GM23338 (cell line): ENCODE measurements at regions not wholly inside any gene's neighbourhood (a gene's known extent, or its start where the extent isn't known, plus 50 kb on each side); places are given as distances from the start of the nearest gene placed in this dataset.

ENCODE experiments used
- ATAC-seq: fragments of 200-7000 bp; cut with Tn5 transposase; 3 replicates; pipeline ENCODE4 v1.9.1; 2020
- DNase-seq: peaks from one replicate; pipeline ENCODE4 v3.0.0-alpha.2; 2015; ENCODE audit warnings: low spot score
- H2AFZ ChIP-seq: fragments of 200-600 bp; sonication (generic); 2 replicates; pipeline ENCODE4 v1.8.0; 2016; ENCODE audit warnings: antibody characterized with exemption, mild to moderate bottlenecking, moderate library complexity
- H3F3A ChIP-seq: fragments of 200-600 bp; sonication (generic); replicated peaks from 2 replicates; pipeline ENCODE4 v1.8.0; 2017; ENCODE audit warnings: antibody characterized with exemption, mixed run types, low read depth
- H3K27ac ChIP-seq: fragments of 200-600 bp; sonication (generic); 2 replicates; pipeline ENCODE4 v1.6.1; 2016; ENCODE audit warnings: low read depth
- H3K27me3 ChIP-seq: fragments of 200-600 bp; sonication (generic); 2 replicates; pipeline ENCODE4 v1.8.0; 2016; ENCODE audit warnings: mild to moderate bottlenecking, mixed run types, moderate library complexity; ENCODE audit not compliant: insufficient read depth
- H3K36me3 ChIP-seq: fragments of 200-600 bp; sonication (generic); 2 replicates; pipeline ENCODE4 v1.8.0; 2016; ENCODE audit warnings: mild to moderate bottlenecking; ENCODE audit not compliant: insufficient read depth
- H3K4me1 ChIP-seq: fragments of 200-600 bp; sonication (generic); 2 replicates; pipeline ENCODE4 v1.8.0; 2016; ENCODE audit warnings: mild to moderate bottlenecking, moderate library complexity; ENCODE audit not compliant: insufficient read depth
- H3K4me2 ChIP-seq: fragments of 200-600 bp; sonication (generic); 2 replicates; pipeline ENCODE4 v1.7.1; 2017; ENCODE audit warnings: mixed run types
- H3K4me3 ChIP-seq: fragments of 200-600 bp; sonication (generic); 2 replicates; pipeline ENCODE4 v1.6.1; 2016; ENCODE audit warnings: mixed run types
- H3K79me2 ChIP-seq: fragments of 200-600 bp; sonication (generic); replicated peaks from 2 replicates; pipeline ENCODE4 v1.8.0; 2017; ENCODE audit warnings: mild to moderate bottlenecking; ENCODE audit not compliant: insufficient read depth
- H3K9me2 ChIP-seq: fragments of 200-600 bp; sonication (generic); 2 replicates; pipeline ENCODE4 v1.8.0; 2017; ENCODE audit not compliant: insufficient read depth
- H4K20me1 ChIP-seq: fragments of 200-600 bp; sonication (generic); replicated peaks from 2 replicates; pipeline ENCODE4 v1.8.0; 2017; ENCODE audit warnings: mild to moderate bottlenecking; ENCODE audit not compliant: insufficient read depth
- H3K27ac Mint-ChIP-seq: 2 replicates; pipeline ENCODE4 v1.8.0; 2020; ENCODE audit warnings: inconsistent platforms, mild to moderate bottlenecking, moderate library complexity, mixed read lengths
- H3K27me3 Mint-ChIP-seq: 3 replicates; pipeline ENCODE4 v1.8.0; 2022; ENCODE audit warnings: low read depth, mild to moderate bottlenecking, moderate library complexity, mixed read lengths, inconsistent platforms; ENCODE audit not compliant: insufficient read depth, poor library complexity
- H3K36me3 Mint-ChIP-seq: 3 replicates; pipeline ENCODE4 v1.8.0; 2021; ENCODE audit warnings: low read depth, mild to moderate bottlenecking, inconsistent platforms, moderate library complexity, mixed read lengths
- H3K4me1 Mint-ChIP-seq: 3 replicates; pipeline ENCODE4 v1.8.0; 2020; ENCODE audit warnings: mild to moderate bottlenecking, inconsistent platforms, mixed read lengths
- H3K4me3 Mint-ChIP-seq: 3 replicates; pipeline ENCODE4 v1.8.0; 2021; ENCODE audit warnings: moderate library complexity, mild to moderate bottlenecking, inconsistent platforms, mixed read lengths
- H3K9me3 Mint-ChIP-seq: 3 replicates; pipeline ENCODE4 v1.8.0; 2020; ENCODE audit warnings: moderate library complexity, mild to moderate bottlenecking, inconsistent platforms, mixed read lengths
- CREB1 ChIP-seq: fragments of 250-450 bp; sonication (Bioruptor Pico); IDR thresholded peaks from 2 replicates; pipeline ENCODE4 v1.5.0; 2020; ENCODE audit warnings: low read depth, mild to moderate bottlenecking, moderate library complexity
- JUNB ChIP-seq: IDR thresholded peaks from one replicate; pipeline ENCODE4 v1.6.1; 2016; ENCODE audit warnings: antibody characterized with exemption; ENCODE audit not compliant: unreplicated experiment
- ZNF331 ChIP-seq: fragments of 250-450 bp; sonication (Bioruptor Pico); IDR thresholded peaks from 2 replicates; pipeline ENCODE4 v1.5.0; 2020; ENCODE audit warnings: low read depth, mild to moderate bottlenecking, moderate library complexity
- TF ChIP-seq, protein P1 (sequence below): fragments of 250-450 bp; sonication (Bioruptor Pico); IDR thresholded peaks from 2 replicates; pipeline ENCODE4 v1.5.0; 2020; ENCODE audit warnings: mild to moderate bottlenecking, moderate library complexity
- TF ChIP-seq, protein P2 (sequence below), 2 experiments: fragments of 200-600 bp in 1 of 2; sonication (generic) in 1 of 2; conservative IDR thresholded peaks; 2 replicates each; pipeline versions ENCODE4 v1.5.1 to v1.6.1; 2016 to 2017; ENCODE audit warnings: antibody characterized with exemption in 2 of 2, low read depth in 2 of 2, mild to moderate bottlenecking in 2 of 2, moderate library complexity in 1 of 2
- TF ChIP-seq, protein P3 (sequence below): IDR thresholded peaks from 2 replicates; pipeline ENCODE4 v1.6.1; 2016; ENCODE audit warnings: antibody characterized with exemption

DNA sequence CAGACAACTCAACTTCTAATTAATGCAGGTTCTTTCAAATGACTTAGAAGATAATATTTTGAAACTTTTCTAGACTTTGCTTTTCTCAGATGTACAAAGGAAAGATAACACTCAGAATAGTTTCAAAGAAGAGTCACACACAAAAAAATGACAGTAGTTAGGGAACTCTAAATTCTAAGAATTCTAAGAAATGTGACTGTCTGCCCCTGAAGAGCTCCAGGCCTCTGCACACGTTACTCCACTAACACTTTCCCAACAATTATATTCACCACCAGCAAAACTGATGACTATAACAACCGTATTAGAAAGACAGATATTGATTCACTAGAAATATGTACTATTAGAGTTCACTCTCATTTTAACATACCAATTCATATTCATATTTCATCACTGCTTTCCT lies 133.3 kb upstream of the SMLR1 start (continued):
- TF ChIP-seq, protein P1, sequence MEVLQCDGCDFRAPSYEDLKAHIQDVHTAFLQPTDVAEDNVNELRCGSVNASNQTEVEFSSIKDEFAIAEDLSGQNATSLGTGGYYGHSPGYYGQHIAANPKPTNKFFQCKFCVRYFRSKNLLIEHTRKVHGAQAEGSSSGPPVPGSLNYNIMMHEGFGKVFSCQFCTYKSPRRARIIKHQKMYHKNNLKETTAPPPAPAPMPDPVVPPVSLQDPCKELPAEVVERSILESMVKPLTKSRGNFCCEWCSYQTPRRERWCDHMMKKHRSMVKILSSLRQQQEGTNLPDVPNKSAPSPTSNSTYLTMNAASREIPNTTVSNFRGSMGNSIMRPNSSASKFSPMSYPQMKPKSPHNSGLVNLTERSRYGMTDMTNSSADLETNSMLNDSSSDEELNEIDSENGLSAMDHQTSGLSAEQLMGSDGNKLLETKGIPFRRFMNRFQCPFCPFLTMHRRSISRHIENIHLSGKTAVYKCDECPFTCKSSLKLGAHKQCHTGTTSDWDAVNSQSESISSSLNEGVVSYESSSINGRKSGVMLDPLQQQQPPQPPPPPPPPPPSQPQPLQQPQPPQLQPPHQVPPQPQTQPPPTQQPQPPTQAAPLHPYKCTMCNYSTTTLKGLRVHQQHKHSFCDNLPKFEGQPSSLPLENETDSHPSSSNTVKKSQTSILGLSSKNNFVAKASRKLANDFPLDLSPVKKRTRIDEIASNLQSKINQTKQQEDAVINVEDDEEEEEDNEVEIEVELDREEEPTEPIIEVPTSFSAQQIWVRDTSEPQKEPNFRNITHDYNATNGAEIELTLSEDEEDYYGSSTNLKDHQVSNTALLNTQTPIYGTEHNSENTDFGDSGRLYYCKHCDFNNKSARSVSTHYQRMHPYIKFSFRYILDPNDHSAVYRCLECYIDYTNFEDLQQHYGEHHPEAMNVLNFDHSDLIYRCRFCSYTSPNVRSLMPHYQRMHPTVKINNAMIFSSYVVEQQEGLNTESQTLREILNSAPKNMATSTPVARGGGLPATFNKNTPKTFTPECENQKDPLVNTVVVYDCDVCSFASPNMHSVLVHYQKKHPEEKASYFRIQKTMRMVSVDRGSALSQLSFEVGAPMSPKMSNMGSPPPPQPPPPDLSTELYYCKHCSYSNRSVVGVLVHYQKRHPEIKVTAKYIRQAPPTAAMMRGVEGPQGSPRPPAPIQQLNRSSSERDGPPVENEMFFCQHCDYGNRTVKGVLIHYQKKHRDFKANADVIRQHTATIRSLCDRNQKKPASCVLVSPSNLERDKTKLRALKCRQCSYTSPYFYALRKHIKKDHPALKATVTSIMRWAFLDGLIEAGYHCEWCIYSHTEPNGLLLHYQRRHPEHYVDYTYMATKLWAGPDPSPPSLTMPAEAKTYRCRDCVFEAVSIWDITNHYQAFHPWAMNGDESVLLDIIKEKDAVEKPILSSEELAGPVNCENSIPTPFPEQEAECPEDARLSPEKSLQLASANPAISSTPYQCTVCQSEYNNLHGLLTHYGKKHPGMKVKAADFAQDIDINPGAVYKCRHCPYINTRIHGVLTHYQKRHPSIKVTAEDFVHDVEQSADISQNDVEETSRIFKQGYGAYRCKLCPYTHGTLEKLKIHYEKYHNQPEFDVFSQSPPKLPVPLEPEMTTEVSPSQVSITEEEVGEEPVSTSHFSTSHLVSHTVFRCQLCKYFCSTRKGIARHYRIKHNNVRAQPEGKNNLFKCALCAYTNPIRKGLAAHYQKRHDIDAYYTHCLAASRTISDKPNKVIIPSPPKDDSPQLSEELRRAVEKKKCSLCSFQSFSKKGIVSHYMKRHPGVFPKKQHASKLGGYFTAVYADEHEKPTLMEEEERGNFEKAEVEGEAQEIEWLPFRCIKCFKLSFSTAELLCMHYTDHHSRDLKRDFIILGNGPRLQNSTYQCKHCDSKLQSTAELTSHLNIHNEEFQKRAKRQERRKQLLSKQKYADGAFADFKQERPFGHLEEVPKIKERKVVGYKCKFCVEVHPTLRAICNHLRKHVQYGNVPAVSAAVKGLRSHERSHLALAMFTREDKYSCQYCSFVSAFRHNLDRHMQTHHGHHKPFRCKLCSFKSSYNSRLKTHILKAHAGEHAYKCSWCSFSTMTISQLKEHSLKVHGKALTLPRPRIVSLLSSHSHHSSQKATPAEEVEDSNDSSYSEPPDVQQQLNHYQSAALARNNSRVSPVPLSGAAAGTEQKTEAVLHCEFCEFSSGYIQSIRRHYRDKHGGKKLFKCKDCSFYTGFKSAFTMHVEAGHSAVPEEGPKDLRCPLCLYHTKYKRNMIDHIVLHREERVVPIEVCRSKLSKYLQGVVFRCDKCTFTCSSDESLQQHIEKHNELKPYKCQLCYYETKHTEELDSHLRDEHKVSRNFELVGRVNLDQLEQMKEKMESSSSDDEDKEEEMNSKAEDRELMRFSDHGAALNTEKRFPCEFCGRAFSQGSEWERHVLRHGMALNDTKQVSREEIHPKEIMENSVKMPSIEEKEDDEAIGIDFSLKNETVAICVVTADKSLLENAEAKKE (CRISPR knock-in tag), result no peak
- TF ChIP-seq JUNB (no peak), CREB1 (CRISPR knock-in tag) (no peak)

DNA sequence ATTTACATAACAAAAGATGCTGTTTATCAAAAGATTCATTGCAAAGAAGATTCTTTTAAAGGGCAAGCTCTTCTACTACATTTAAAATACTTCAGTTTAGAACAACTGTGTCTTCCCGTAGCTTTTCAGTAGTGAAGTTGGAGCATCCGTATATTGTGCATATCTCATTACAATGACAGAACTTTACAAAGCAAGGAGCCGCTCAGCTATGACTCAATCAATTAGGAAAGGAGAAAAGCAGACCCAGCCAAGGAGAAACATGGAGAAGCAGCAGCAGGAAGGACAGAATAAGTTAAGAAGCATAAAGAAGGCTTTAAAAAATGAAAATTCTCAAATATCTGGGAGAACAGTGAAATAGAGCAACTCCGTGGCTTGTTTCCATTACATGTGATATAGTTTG lies 132.6 kb upstream of the SMLR1 start:
- ATAC-seq (no peak), DNase-seq (no peak)
- H3K9me2 ChIP-seq, result no peaks in the 10 kb centered on the region
- H3K36me3 Mint-ChIP-seq, result no peaks in the 10 kb centered on the region
- no peaks in the 10 kb centered on the region for H3K9me3 Mint-ChIP-seq
- H3K4me3 Mint-ChIP-seq, result no peak overlapping the region
- H3K4me2 ChIP-seq, result no peak overlapping the region
- H3K27ac ChIP-seq, result no peak overlapping the region
- H3F3A ChIP-seq, result no peaks in the 10 kb centered on the region
- H3K27me3 Mint-ChIP-seq, result peaks cover 2% of the 10 kb centered on the region
- H3K27me3 ChIP-seq, result no peaks in the 10 kb centered on the region
- no peak overlapping the region for H2AFZ ChIP-seq
- no peaks in the 10 kb centered on the region for H3K4me1 ChIP-seq
- H3K4me3 ChIP-seq, result no peak overlapping the region
- no peaks in the 10 kb centered on the region for H3K36me3 ChIP-seq
- H3K79me2 ChIP-seq, result no peaks in the 10 kb centered on the region
- peaks cover 19% of the 10 kb centered on the region for H3K4me1 Mint-ChIP-seq
- no peak overlapping the region for H3K27ac Mint-ChIP-seq
- no peaks in the 10 kb centered on the region for H4K20me1 ChIP-seq
- TF ChIP-seq, protein P2, sequence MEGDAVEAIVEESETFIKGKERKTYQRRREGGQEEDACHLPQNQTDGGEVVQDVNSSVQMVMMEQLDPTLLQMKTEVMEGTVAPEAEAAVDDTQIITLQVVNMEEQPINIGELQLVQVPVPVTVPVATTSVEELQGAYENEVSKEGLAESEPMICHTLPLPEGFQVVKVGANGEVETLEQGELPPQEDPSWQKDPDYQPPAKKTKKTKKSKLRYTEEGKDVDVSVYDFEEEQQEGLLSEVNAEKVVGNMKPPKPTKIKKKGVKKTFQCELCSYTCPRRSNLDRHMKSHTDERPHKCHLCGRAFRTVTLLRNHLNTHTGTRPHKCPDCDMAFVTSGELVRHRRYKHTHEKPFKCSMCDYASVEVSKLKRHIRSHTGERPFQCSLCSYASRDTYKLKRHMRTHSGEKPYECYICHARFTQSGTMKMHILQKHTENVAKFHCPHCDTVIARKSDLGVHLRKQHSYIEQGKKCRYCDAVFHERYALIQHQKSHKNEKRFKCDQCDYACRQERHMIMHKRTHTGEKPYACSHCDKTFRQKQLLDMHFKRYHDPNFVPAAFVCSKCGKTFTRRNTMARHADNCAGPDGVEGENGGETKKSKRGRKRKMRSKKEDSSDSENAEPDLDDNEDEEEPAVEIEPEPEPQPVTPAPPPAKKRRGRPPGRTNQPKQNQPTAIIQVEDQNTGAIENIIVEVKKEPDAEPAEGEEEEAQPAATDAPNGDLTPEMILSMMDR (conservative IDR thresholded peaks at IDR 0.05; ENCODE audit: low read depth in 2 of 2), result no peak
- TF ChIP-seq, protein P3, sequence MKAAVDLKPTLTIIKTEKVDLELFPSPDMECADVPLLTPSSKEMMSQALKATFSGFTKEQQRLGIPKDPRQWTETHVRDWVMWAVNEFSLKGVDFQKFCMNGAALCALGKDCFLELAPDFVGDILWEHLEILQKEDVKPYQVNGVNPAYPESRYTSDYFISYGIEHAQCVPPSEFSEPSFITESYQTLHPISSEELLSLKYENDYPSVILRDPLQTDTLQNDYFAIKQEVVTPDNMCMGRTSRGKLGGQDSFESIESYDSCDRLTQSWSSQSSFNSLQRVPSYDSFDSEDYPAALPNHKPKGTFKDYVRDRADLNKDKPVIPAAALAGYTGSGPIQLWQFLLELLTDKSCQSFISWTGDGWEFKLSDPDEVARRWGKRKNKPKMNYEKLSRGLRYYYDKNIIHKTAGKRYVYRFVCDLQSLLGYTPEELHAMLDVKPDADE, result no peak
- TF ChIP-seq ZNF331 (CRISPR knock-in tag), result no peak
- TF ChIP-seq JUNB, result no peak
- TF ChIP-seq, protein P1 (CRISPR knock-in tag), result no peak
- TF ChIP-seq CREB1 (CRISPR knock-in tag), result no peak
